ENCODE measurements at regions not wholly inside any gene's neighbourhood (a gene's known extent, or its start where the extent isn't known, plus 50 kb on each side); places are given as distances from the start of the nearest gene placed in this dataset.
"Not testable (repeated sequence)": the region's sequence is repeated elsewhere in the genome, so short reads cannot be mapped to it uniquely, and the experiment has no call there.

GRCh38 chr7:79933144-79933543, 201.5 kb upstream of the GNAI1 start:
- H3K4me3 ChIP-seq (ENCODE audit: low read depth, low read length) = no peak overlapping the region
- no peak for TF ChIP-seq CTCF (IDR thresholded peaks at IDR 0.05; ENCODE audit: insufficient read depth, low read length, poor library complexity, severe bottlenecking)
- DNase-seq (ENCODE audit: low read depth) = no peak
- H3K36me3 ChIP-seq (ENCODE audit: control insufficient read depth, insufficient read depth, low read length) = no peaks in the 10 kb centered on the region
- no peaks in the 10 kb centered on the region for H3K27me3 ChIP-seq (ENCODE audit: control insufficient read depth, insufficient read depth, low read length)

GRCh38 chr7:79930604-79931003, 204.0 kb upstream of the GNAI1 start:
- no peak for DNase-seq (ENCODE audit: low read depth)
- no peaks in the 10 kb centered on the region for H3K36me3 ChIP-seq (ENCODE audit: control insufficient read depth, insufficient read depth, low read length)
- no peaks in the 10 kb centered on the region for H3K27me3 ChIP-seq (ENCODE audit: control insufficient read depth, insufficient read depth, low read length)
- no peak overlapping the region for H3K4me3 ChIP-seq (ENCODE audit: low read depth, low read length)
- no peak for TF ChIP-seq CTCF (IDR thresholded peaks at IDR 0.05; ENCODE audit: insufficient read depth, low read length, poor library complexity, severe bottlenecking)

GRCh38 chr7:79927116-79927515, 207.5 kb upstream of the GNAI1 start:
- no peak for TF ChIP-seq CTCF (IDR thresholded peaks at IDR 0.05; ENCODE audit: insufficient read depth, low read length, poor library complexity, severe bottlenecking)

GRCh38 chr7:79923953-79924352, 210.7 kb upstream of the GNAI1 start:
- TF ChIP-seq CTCF (IDR thresholded peaks at IDR 0.05; ENCODE audit: insufficient read depth, low read length, poor library complexity, severe bottlenecking) = no peak
- no peaks in the 10 kb centered on the region for H3K36me3 ChIP-seq (ENCODE audit: control insufficient read depth, insufficient read depth, low read length)
- no peak for DNase-seq (ENCODE audit: low read depth)
- no peaks in the 10 kb centered on the region for H3K27me3 ChIP-seq (ENCODE audit: control insufficient read depth, insufficient read depth, low read length)
- H3K4me3 ChIP-seq (ENCODE audit: low read depth, low read length) = no peak overlapping the region

More at GRCh38 chr7:79927116-79927515, 207.5 kb upstream of the GNAI1 start:
- DNase-seq (ENCODE audit: low read depth) = no peak
- H3K4me3 ChIP-seq (ENCODE audit: low read depth, low read length) = no peak overlapping the region
- H3K36me3 ChIP-seq (ENCODE audit: control insufficient read depth, insufficient read depth, low read length) = no peaks in the 10 kb centered on the region
- no peaks in the 10 kb centered on the region for H3K27me3 ChIP-seq (ENCODE audit: control insufficient read depth, insufficient read depth, low read length)

- Histone ChIP-seq H3K27me3 (ENCODE audit: control insufficient read depth, insufficient read depth, low read length) (no peaks in the 10 kb centered on the region), H3K4me3 (ENCODE audit: low read depth, low read length) (no peak overlapping the region), H3K36me3 (ENCODE audit: control insufficient read depth, insufficient read depth, low read length) (no peaks in the 10 kb centered on the region)
- no peak for TF ChIP-seq CTCF (IDR thresholded peaks at IDR 0.05; ENCODE audit: insufficient read depth, low read length, poor library complexity, severe bottlenecking)
- no peak for DNase-seq (ENCODE audit: low read depth)
Measured at GRCh38 chr7:79922894-79923293, 211.7 kb upstream of the GNAI1 start.

GRCh38 chr7:79921976-79922375, 212.7 kb upstream of the GNAI1 start:
- Histone ChIP-seq H3K4me3 (ENCODE audit: low read depth, low read length) (no peak overlapping the region), H3K36me3 (ENCODE audit: control insufficient read depth, insufficient read depth, low read length) (no peaks in the 10 kb centered on the region), H3K27me3 (ENCODE audit: control insufficient read depth, insufficient read depth, low read length) (no peaks in the 10 kb centered on the region)
- TF ChIP-seq CTCF (IDR thresholded peaks at IDR 0.05; ENCODE audit: insufficient read depth, low read length, poor library complexity, severe bottlenecking) = no peak
- no peak for DNase-seq (ENCODE audit: low read depth)

- not testable (repeated sequence) for H3K27me3 ChIP-seq (ENCODE audit: control insufficient read depth, insufficient read depth, low read length); DNase-seq (ENCODE audit: low read depth); H3K36me3 ChIP-seq (ENCODE audit: control insufficient read depth, insufficient read depth, low read length); H3K4me3 ChIP-seq (ENCODE audit: low read depth, low read length)
Measured at GRCh38 chr7:79918632-79919031, 216.0 kb upstream of the GNAI1 start.

GRCh38 chr7:79915346-79915745, 219.3 kb upstream of the GNAI1 start:
- not testable (repeated sequence) for H3K36me3 ChIP-seq (ENCODE audit: control insufficient read depth, insufficient read depth, low read length); H3K27me3 ChIP-seq (ENCODE audit: control insufficient read depth, insufficient read depth, low read length); H3K4me3 ChIP-seq (ENCODE audit: low read depth, low read length); DNase-seq (ENCODE audit: low read depth)
